GM19239 (cell line): ENCODE measurements at regions not wholly inside any gene's neighbourhood (a gene's known extent, or its start where the extent isn't known, plus 50 kb on each side); places are given as distances from the start of the nearest gene placed in this dataset.
"Not testable (repeated sequence)": the region's sequence is repeated elsewhere in the genome, so short reads cannot be mapped to it uniquely, and the experiment has no call there.

ENCODE experiments used
- DNase-seq: peaks from one replicate; pipeline ENCODE4 v3.0.0; 2011; ENCODE audit warnings: low spot score; ENCODE audit not compliant: insufficient read length
- FAIRE-seq: peaks from 2 replicates; lab custom pipeline; 2011; peaks lifted over from hg19 to GRCh38; lab: Jason Lieb, UNC

- not testable (repeated sequence) for DNase-seq
- FAIRE-seq: peak; percentile 80
Observed at GRCh38 chr9:1930245-1930736, 84.9 kb upstream of the SMARCA2 start.

GRCh38 chr9:1938135-1938534, 77.0 kb upstream of the SMARCA2 start:
- DNase-seq: no peak
- peak; percentile 73 for FAIRE-seq

GRCh38 chr9:1938675-1939170, 76.4 kb upstream of the SMARCA2 start:
- DNase-seq: no peak
- peak; percentile 85 for FAIRE-seq

- DNase-seq: no peak
- FAIRE-seq: peak; percentile 28
Observed at GRCh38 chr9:1939466-1939865, 75.7 kb upstream of the SMARCA2 start.

DNA sequence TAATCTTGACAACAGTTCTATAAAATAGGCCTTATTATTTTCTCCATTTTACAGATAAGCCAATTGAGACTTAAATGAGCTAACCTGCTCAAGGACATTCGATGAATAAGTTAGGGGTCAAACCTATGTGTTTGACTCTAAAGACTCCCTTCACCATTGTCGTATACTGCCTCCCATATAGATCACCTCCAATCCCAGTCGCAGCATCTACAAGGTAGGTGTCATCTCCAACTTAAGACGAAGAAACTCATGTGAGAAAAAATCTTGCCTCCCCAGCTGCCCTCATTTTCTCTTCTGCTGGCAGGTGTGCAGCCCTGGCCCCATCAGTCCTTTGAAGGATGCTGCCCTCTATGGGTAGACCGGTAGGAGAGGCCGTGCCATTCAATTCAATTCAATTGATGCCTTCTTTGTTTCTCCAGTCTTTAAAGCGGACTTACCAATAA, 75.2 kb upstream of the SMARCA2 start:
- DNase-seq (peak; percentile 52), FAIRE-seq (peak; percentile 99)

DNA sequence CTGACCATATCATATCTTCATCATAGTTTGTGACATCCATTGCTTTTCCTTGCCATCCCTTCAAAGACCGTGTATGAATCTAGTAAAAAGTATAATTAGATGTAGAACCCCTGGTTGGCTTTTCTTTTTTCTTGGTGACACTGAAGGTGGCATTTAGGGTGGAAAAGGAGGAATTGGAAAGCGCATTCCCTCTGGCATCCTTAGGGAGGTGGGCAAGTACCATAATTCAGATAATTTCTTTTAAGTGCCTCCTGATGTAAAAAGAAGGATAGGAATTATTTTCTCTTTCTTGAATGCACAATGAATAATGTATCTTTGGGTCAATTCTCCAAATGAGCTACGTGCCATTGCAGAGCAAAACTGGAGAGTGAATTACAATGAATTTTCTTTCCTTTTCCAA, 73.2 kb upstream of the SMARCA2 start:
- FAIRE-seq (no peak), DNase-seq (no peak)

DNA sequence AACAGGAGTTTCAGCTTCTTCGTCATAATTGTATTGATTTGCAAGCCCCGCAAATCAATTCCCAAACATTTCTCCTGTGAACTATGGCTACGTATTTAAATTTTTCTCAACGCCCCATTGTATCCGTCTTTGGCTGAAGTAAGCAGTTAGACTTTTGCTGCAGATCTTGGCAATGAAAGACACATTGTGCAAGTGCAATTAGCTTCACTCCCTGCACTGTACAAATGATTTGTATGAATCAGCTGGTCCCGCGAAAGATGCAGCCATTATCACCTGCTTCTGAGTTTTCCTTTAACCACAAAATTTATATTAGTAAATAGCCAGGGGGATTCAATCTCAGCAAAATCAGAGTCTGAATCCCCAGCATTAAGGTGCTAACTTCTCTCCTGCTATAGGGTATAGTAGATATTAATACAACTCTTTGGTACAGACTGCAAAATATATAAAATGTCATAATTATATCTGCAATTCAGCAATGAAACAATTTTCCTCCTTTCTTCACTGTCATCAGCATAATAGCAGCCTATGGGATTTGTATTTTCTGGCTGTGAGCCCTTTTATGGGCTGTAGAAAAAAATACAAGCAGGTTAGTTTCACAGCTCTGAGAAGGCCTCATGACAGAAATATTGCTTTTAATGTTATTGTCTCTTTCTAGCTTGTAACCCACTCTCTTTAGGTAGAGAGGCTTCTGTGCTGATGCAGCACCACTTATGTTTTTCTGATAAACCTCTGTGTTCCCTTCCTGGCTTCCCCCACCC, 68.4 kb upstream of the SMARCA2 start:
- DNase-seq (no peak), FAIRE-seq (no peak)

GRCh38 chr9:1947438-1947837, 67.7 kb upstream of the SMARCA2 start:
- DNase-seq (no peak), FAIRE-seq (no peak)

GRCh38 chr9:1948541-1948940, 66.6 kb upstream of the SMARCA2 start:
- DNase-seq: no peak
- no peak for FAIRE-seq

- no peak for DNase-seq
- no peak for FAIRE-seq
Observed at GRCh38 chr9:1951446-1951845, 63.7 kb upstream of the SMARCA2 start.

DNA sequence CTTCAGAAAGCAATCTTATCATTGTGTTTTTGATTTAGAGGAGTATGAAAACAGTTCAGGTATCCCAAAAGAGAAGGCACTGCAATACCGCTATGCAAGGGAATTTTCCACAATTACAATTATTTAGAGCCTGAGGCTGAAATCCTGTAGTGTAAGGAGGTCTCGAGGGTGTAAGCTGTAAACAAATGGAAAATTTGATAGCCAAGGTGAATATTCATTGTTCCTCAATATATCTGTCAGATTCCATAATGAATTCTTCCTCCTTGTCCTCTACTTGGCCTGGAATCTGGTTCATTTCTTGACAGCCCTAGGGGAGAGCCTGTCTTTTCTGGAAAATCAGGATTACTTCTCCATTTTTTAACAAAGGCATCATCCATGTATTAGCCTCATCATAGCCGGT, 63.1 kb upstream of the SMARCA2 start:
- FAIRE-seq (no peak), DNase-seq (no peak)

- FAIRE-seq (no peak), DNase-seq (no peak)
Observed at GRCh38 chr9:1954238-1954637, 60.9 kb upstream of the SMARCA2 start.

DNA sequence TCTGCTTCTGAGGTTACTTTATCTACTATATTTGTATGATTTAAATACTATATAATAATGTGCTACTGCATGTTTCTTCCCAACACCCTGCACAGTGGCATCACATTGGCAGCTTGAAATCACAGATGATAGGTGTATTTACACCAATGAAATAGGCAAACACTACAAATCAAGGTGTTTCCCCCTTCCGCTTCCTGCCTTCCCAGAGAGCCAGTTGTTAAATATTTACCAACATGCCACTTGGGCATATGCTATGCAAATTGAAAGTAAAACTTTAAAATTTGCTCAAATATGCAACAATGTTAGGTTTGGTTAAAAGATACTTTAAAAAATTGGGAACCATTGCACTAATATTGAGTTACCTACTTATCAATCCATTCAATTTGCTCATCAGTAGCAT, 58.2 kb upstream of the SMARCA2 start:
- FAIRE-seq (no peak), DNase-seq (no peak)

DNA sequence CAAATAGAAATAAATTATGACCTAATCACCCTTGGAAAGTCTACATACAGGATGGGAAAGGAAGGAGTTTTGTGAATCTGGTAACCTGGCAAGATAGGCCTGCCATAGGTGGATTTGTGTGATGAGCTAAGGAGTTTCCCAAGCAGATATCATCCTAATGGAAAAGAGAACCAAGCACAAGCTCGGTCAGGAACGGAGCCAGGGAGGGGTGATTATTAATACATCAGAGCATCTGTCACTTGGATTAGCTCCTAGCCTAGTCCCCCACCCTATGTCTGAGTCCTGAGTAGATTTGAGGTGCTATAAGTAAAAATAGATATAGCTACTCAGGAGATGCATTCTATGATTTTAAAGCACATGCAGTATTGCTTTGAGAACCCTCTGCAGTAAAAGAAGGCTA, 57.3 kb upstream of the SMARCA2 start:
- FAIRE-seq: no peak
- DNase-seq: no peak

DNA sequence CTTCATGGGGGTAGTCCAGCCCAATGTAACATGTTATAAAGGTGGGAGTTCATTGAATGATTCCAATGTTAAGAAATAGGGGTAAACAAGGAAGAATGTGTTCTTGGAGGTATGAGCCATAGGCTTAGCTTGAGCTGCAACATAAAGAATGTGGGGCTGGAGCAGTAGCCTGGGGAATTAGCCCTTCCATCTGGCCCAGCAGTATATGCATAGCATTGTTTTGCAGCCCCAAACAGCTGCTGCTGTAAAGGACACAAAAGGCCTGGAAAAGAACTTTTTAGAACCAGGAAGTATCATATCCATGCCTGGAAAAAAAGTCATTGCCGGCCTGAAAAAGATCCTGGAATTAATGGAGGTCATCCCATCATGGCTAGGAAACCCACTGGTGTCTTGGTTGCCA, 55.8 kb upstream of the SMARCA2 start:
- no peak for FAIRE-seq
- DNase-seq: no peak

DNA sequence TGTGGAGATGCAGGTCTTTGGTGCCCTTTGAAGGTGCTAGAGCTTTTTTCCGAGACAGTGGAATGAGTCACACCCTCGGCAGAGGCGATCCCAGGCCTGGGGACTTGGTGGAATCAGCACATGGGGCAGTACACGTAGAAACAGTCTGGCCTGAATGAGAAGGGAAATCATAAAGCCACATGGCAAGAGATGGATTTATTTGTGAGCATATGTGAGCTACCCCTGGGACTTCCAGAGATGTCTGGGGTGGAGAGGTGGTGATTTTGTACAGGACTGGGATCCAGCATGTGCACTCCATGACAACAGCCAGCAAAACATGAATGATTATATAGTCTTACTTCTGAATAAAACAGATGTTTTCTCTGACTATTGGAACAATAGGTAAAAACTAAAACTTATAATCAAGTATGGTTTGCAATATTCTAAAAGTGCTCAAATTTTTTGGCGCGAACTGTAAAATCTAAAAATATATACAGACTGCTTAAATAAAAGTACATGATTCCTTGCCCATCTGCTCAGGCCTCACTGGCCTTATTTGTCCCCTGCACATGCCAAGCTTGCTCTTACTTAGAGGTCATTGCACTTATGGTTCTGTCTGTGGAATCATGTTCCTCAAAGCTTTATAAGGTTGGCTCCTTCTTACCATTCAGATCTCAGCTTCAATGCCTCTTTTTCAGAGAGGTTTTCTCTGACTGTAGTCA, 54.7 kb upstream of the SMARCA2 start:
- DNase-seq (no peak), FAIRE-seq (no peak)

- FAIRE-seq (no peak), DNase-seq (no peak)
Observed at GRCh38 chr9:1962122-1962521, 53.0 kb upstream of the SMARCA2 start.

DNA sequence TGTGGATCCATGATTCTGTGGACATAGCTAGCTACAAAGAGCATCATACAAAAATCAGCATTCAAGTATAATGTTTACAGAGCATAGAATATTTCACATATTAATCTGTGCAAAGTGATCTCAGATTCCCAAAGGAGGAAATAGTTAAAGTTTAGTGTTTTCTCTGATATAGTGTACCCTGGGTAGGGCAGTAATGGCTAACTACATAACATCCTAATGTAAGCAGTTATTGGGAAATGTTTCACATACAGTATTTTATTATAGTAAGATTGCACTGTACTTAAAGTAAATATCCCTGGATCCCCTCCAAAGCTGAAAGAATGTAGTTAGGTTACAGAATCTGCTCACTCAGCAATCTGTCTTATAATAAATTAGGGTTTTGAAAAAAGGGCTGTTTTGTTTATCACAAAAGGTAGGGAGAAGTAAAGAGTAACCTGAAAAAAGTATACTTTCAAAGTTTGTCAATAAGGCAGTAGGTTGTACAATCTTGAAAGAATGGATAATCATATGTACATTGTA, 52.5 kb upstream of the SMARCA2 start:
- DNase-seq: no peak
- FAIRE-seq: no peak

- FAIRE-seq (no peak), DNase-seq (no peak)
Observed at GRCh38 chr9:1964093-1964492, 51.1 kb upstream of the SMARCA2 start.
